ENCODE measurements at regions not wholly inside any gene's neighbourhood (a gene's known extent, or its start where the extent isn't known, plus 50 kb on each side); places are given as distances from the start of the nearest gene placed in this dataset.

- no peak for TF ChIP-seq POLR2A (IDR thresholded peaks at IDR 0.05)
- no peak for TF ChIP-seq CTCF (IDR thresholded peaks at IDR 0.05)
Observed at GRCh38 chr2:120465012-120465700, 119.2 kb downstream of the INHBB start.
